Smooth muscle cell (in vitro differentiated cells): ENCODE measurements at regions not wholly inside any gene's neighbourhood (a gene's known extent, or its start where the extent isn't known, plus 50 kb on each side); places are given as distances from the start of the nearest gene placed in this dataset.

Source experiments
- DNase-seq: peaks from one replicate; lab custom pipeline; 2025; ENCODE audit not compliant: unreplicated experiment; lab: John Stamatoyannopoulos, UW
- H2AFZ ChIP-seq: fragments of 200-600 bp; sonication (generic); 2 replicates; pipeline ENCODE4 v1.6.0; 2016; ENCODE audit warnings: antibody characterized with exemption, low read depth, mild to moderate bottlenecking
- H3F3A ChIP-seq: fragments of 200-600 bp; sonication (generic); 2 replicates; pipeline ENCODE4 v1.6.0; 2017; ENCODE audit warnings: antibody characterized with exemption, low read depth
- H3K27ac ChIP-seq: fragments of 200-600 bp; sonication (generic); 2 replicates; pipeline ENCODE4 v1.5.1; 2016; ENCODE audit warnings: low read depth, mild to moderate bottlenecking
- H3K27me3 ChIP-seq: fragments of 200-600 bp; sonication (generic); 2 replicates; pipeline ENCODE4 v1.6.1; 2016; ENCODE audit warnings: low read depth, mild to moderate bottlenecking
- H3K36me3 ChIP-seq: fragments of 200-600 bp; sonication (generic); 2 replicates; pipeline ENCODE4 v1.5.1; 2016; ENCODE audit warnings: low read depth
- H3K4me1 ChIP-seq: fragments of 200-600 bp; sonication (generic); 2 replicates; pipeline ENCODE4 v1.5.1; 2016; ENCODE audit warnings: low read depth
- H3K4me2 ChIP-seq: fragments of 200-600 bp; sonication (generic); 2 replicates; pipeline ENCODE4 v1.6.0; 2016; ENCODE audit warnings: mild to moderate bottlenecking
- H3K4me3 ChIP-seq: fragments of 200-600 bp; sonication (generic); 2 replicates; pipeline ENCODE4 v1.5.1; 2016; ENCODE audit warnings: mild to moderate bottlenecking
- H3K79me2 ChIP-seq: fragments of 200-600 bp; sonication (generic); 2 replicates; pipeline ENCODE4 v1.6.0; 2016; ENCODE audit warnings: low read depth, mild to moderate bottlenecking
- H3K9ac ChIP-seq: fragments of 200-600 bp; sonication (generic); 2 replicates; pipeline ENCODE4 v1.6.0; 2016; ENCODE audit warnings: low read depth
- H3K9me3 ChIP-seq: fragments of 200-600 bp; sonication (generic); replicated peaks from 2 replicates; pipeline ENCODE4 v1.5.1; 2016; ENCODE audit warnings: low read depth
- H4K20me1 ChIP-seq: fragments of 200-600 bp; sonication (generic); 2 replicates; pipeline ENCODE4 v1.6.0; 2016; ENCODE audit warnings: low read depth
- CTCF ChIP-seq: fragments of 200-600 bp; sonication (generic); IDR thresholded peaks from 2 replicates; pipeline ENCODE4 v1.5.1; 2017; ENCODE audit warnings: borderline replicate concordance, mild to moderate bottlenecking, antibody characterized with exemption; ENCODE audit not compliant: insufficient read depth, poor library complexity, severe bottlenecking
- WGBS: methylation state at CpG from one replicate; pipeline ENCODE4 v1.1.7; 2016; ENCODE audit warnings: low lambda C conversion rate; 5-methylcytosine and 5-hydroxymethylcytosine counted together

DNA sequence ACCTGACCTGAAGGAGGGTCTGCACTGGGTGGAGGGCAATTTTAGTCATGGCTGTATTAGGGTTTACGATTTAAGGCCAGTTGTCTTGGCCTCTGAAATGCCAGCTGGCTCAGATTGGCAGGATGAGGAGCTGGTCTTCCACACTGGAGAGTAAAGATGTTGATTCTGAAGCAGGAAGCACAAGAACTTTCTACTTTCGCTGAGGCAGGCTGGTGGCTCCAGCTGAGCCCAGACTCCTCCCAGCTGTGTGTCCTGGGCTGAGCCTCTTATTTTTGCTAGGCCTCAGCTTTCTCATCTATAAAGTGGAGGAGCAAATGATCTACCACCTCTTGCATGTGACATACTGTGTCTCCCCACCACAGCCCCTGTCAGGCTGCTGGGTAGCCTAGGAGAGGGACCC is 74.4 kb downstream of the MRM1 start:
- H3K4me1 ChIP-seq: no peaks in the 10 kb centered on the region
- no peaks in the 10 kb centered on the region for H3K79me2 ChIP-seq
- H3K4me3 ChIP-seq: no peak overlapping the region
- TF ChIP-seq CTCF: no peak
- no peaks in the 10 kb centered on the region for H3F3A ChIP-seq
- H3K27ac ChIP-seq: no peak overlapping the region
- 76% methylated on average over 2 of the region's 2 CpGs for WGBS
- peaks cover 8% of the 10 kb centered on the region for H3K27me3 ChIP-seq
- H2AFZ ChIP-seq: no peak overlapping the region
- no peak for DNase-seq
- H3K9ac ChIP-seq: no peak overlapping the region
- no peaks in the 10 kb centered on the region for H4K20me1 ChIP-seq
- H3K36me3 ChIP-seq: no peaks in the 10 kb centered on the region
- H3K9me3 ChIP-seq: no peaks in the 10 kb centered on the region
- H3K4me2 ChIP-seq: no peak overlapping the region

DNA sequence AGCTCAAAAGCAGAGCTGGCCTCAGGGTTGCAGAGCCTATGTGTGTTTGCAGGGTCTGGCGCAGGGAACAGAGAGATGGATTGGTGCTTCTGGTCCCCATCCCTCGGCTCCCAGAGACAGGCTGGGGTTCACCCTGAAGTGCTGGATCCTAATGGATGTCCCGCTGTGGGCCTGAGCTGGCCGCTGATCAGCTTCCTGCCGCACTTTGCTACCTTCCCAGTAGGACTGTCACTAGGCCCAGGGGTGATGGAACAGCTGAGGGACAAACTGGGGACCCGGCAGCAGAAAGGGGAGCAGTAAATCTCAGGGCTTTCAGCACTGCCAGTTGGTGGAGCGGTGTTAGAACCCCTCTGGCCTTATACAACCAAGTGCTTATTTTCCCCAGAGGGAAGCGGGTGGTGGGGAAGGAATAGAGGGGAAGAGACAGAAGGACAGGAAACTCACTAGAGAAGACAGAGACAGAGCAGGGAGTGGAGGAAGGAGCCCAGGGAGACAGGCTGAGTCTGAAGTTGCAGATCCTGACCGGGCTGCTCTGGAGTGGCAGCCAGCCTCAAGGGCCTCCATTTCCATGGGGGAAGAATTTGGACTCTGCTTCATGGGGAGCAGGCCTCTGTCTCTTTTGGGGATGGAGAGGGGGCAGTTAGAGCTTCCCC is 78.6 kb downstream of the MRM1 start:
- H3K79me2 ChIP-seq: no peaks in the 10 kb centered on the region
- WGBS: 93% methylated on average over 9 of the region's 9 CpGs

DNA sequence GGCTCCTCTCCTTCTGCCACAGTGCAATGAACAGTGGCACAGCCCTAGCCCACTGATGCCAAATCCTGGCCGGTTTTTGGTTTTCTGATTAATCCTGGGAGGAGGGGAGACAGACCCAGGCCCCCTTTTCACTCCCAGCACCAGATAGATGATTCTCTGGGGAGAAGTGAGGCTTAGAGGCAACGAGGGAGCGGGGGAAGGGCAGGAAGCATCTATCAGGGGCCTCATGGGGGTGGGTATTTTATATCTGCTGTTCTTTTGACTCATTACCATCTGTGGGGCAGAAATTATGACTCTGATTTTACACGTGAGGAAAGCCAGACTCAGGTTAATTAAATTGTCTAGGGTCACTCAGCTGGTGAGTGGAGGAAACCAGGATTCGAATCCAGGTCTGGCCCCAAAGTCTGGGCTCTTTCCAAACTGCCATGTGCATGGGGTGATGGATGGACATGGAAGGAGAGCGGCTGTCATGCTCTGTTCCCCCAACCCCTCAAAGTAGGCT is 79.4 kb downstream of the MRM1 start:
- WGBS: 80% methylated on average over 6 of the region's 6 CpGs
- no peak for DNase-seq
- Histone ChIP-seq H2AFZ (no peak overlapping the region), H3K4me2 (no peak overlapping the region), H3K27me3 (peaks cover 7% of the 10 kb centered on the region), H3K9me3 (no peaks in the 10 kb centered on the region), H4K20me1 (no peaks in the 10 kb centered on the region), H3K79me2 (no peaks in the 10 kb centered on the region), H3F3A (no peaks in the 10 kb centered on the region), H3K4me3 (no peak overlapping the region), H3K27ac (no peak overlapping the region), H3K36me3 (no peaks in the 10 kb centered on the region), H3K9ac (no peak overlapping the region), H3K4me1 (no peaks in the 10 kb centered on the region)
- no peak for TF ChIP-seq CTCF

More for the DNA sequence above, 78.6 kb downstream of the MRM1 start:
- H3K9me3 ChIP-seq: no peaks in the 10 kb centered on the region
- H3K36me3 ChIP-seq: no peaks in the 10 kb centered on the region
- H3K4me2 ChIP-seq: no peak overlapping the region
- no peak for DNase-seq
- no peaks in the 10 kb centered on the region for H3F3A ChIP-seq
- H2AFZ ChIP-seq: no peak overlapping the region
- H3K27ac ChIP-seq: no peak overlapping the region
- no peaks in the 10 kb centered on the region for H4K20me1 ChIP-seq
- H3K4me1 ChIP-seq: no peaks in the 10 kb centered on the region
- H3K27me3 ChIP-seq: peaks cover 7% of the 10 kb centered on the region
- no peak for TF ChIP-seq CTCF
- H3K4me3 ChIP-seq: no peak overlapping the region
- H3K9ac ChIP-seq: no peak overlapping the region

DNA sequence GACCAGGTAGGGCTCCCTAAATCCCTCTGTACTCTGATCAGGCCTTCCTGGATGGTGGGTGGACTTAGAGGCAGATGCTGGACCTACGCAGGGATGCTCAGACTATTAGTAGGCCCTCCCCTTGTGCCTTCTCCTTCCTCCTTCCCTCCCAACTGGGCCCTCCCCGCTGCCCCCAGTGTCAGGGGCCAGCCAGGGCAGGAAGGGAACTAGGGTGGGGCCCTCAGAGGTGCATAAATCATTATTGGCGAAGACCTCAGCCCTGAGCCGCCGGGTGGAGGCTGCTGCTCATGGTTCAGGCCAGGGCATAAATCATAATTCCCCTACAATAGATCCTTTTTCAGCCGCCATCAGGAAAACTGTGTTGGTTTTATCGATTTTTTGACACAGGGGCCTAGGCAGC is 81.4 kb downstream of the MRM1 start:
- DNase-seq: no peak
- H3K27me3 ChIP-seq: peaks cover 5% of the 10 kb centered on the region
- no peak overlapping the region for H2AFZ ChIP-seq
- H3K36me3 ChIP-seq: no peaks in the 10 kb centered on the region
- no peak overlapping the region for H3K4me2 ChIP-seq
- H3K4me1 ChIP-seq: no peaks in the 10 kb centered on the region
- no peak overlapping the region for H3K27ac ChIP-seq
- no peaks in the 10 kb centered on the region for H3K79me2 ChIP-seq
- H4K20me1 ChIP-seq: no peaks in the 10 kb centered on the region
- no peak overlapping the region for H3K4me3 ChIP-seq
- H3K9ac ChIP-seq: no peak overlapping the region
- H3F3A ChIP-seq: no peaks in the 10 kb centered on the region
- 86% methylated on average over 7 of the region's 7 CpGs for WGBS
- no peaks in the 10 kb centered on the region for H3K9me3 ChIP-seq
- no peak for TF ChIP-seq CTCF
